IPS DF 19.7 (cell line): ENCODE measurements at regions not wholly inside any gene's neighbourhood (a gene's known extent, or its start where the extent isn't known, plus 50 kb on each side); places are given as distances from the start of the nearest gene placed in this dataset.

Experiments used
- DNase-seq: peaks from one replicate; pipeline ENCODE4 v3.0.0-alpha.2; 2013; ENCODE audit warnings: low read depth, low spot score

- DNase-seq = no peak
Observed at GRCh38 chr4:54992266-54992665, 133.1 kb downstream of the KDR start.

- no peak for DNase-seq
Observed at GRCh38 chr4:54988655-54989054, 136.7 kb downstream of the KDR start.

GRCh38 chr4:54986095-54986846 is 139.1 kb downstream of the KDR start:
- DNase-seq = peak; percentile 76

GRCh38 chr4:54976682-54977081 is 148.7 kb downstream of the KDR start:
- DNase-seq = no peak

- no peak for DNase-seq
Observed at GRCh38 chr4:54976031-54976430, 149.4 kb downstream of the KDR start.

GRCh38 chr4:54973784-54974183 is 151.6 kb downstream of the KDR start:
- no peak for DNase-seq

GRCh38 chr4:54971474-54971950 is 153.9 kb downstream of the KDR start:
- DNase-seq = no peak

- DNase-seq = no peak
Observed at GRCh38 chr4:54967289-54967688, 158.1 kb downstream of the KDR start.

GRCh38 chr4:54961357-54961975 is 163.9 kb downstream of the KDR start:
- no peak for DNase-seq

- no peak for DNase-seq
Observed at GRCh38 chr4:54959651-54960116, 165.7 kb downstream of the KDR start.

GRCh38 chr4:54959131-54959530 is 166.3 kb downstream of the KDR start:
- no peak for DNase-seq

- DNase-seq = no peak
Observed at GRCh38 chr4:54958236-54958635, 167.2 kb downstream of the KDR start.

- DNase-seq = no peak
Observed at GRCh38 chr4:54954656-54955388, 170.6 kb downstream of the KDR start.

- no peak for DNase-seq
Observed at GRCh38 chr4:54946741-54947140, 178.7 kb downstream of the KDR start.

- DNase-seq = no peak
Observed at GRCh38 chr4:54945838-54946237, 179.6 kb downstream of the KDR start.

- DNase-seq = no peak
Observed at GRCh38 chr4:54942721-54943120, 182.7 kb downstream of the KDR start.

- DNase-seq = no peak
Observed at GRCh38 chr4:54941994-54942552, 183.3 kb downstream of the KDR start.

- DNase-seq = no peak
Observed at GRCh38 chr4:54940996-54941865, 184.2 kb downstream of the KDR start.

- no peak for DNase-seq
Observed at GRCh38 chr4:54937501-54937900, 187.9 kb downstream of the KDR start.

GRCh38 chr4:54933579-54933978 is 191.8 kb downstream of the KDR start:
- no peak for DNase-seq

GRCh38 chr4:54930226-54930625 is 195.2 kb downstream of the KDR start:
- no peak for DNase-seq
